ENCODE measurements at regions not wholly inside any gene's neighbourhood (a gene's known extent, or its start where the extent isn't known, plus 50 kb on each side); places are given as distances from the start of the nearest gene placed in this dataset.

DNA sequence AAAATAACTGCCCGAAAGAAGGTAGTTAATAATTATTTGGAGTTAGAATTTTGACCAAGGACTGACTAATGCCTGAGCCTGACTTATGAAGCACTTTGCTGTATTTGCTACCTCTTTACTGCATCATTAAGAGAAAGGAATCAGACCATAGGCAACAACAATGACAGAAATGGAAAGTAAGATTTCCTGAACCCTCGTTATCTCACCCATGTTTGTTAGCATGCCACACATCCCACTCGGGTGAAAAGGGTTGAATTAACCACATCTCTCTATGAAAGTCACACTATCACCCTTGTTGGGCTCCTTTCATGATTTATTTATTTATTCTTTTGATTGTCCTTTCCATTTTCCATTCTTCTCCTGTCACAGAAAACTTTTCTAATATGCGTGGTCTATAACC, 59.6 kb downstream of the OLIG3 start:
- no peak for DNase-seq (ENCODE audit: low read depth)

DNA sequence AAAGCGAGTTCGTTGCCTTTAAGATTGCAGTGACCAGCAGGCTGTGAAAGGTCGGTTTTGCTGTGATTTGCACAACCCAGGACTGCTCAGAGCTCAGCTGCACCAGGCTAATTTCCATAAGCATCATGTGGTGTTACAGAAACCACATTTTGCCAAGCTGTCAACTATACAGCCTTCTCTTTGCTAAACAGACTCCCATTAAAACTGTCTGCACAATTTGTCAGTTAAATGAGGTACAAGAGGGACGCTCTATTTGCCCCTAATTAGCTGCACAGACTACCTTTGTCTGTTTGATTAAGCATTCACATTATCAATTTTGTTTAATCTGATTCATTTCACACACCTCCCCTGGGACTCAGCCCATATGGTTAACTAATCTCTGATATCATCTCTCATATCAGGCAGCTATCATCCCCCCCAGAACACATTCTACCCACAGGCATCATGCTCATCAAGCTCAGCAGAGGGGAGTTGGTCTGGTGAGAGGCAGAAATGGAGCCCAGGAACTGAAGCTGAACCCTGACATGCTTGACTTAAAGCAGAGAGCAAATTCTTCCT, 62.1 kb downstream of the OLIG3 start:
- no peak for DNase-seq (ENCODE audit: low read depth)

DNA sequence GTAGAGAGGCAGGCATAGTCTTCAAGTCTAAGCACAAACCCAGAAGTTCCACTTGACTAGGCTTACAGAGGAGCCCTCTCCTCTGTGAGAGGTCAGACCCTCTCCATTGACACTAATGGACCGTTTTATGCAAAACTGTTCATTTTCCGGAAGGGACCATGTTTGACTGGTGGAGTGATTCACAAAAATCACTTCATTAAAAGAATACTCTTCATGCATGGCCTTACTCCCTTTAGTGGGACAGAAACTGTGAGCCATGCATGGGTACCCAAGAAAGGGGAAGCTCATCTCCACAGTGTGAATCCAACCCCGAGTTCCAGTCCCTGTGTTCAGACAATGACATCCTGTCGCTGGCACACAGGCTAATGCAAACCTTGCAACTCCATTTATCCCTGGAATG, 63.2 kb downstream of the OLIG3 start:
- no peak for DNase-seq (ENCODE audit: low read depth)

DNA sequence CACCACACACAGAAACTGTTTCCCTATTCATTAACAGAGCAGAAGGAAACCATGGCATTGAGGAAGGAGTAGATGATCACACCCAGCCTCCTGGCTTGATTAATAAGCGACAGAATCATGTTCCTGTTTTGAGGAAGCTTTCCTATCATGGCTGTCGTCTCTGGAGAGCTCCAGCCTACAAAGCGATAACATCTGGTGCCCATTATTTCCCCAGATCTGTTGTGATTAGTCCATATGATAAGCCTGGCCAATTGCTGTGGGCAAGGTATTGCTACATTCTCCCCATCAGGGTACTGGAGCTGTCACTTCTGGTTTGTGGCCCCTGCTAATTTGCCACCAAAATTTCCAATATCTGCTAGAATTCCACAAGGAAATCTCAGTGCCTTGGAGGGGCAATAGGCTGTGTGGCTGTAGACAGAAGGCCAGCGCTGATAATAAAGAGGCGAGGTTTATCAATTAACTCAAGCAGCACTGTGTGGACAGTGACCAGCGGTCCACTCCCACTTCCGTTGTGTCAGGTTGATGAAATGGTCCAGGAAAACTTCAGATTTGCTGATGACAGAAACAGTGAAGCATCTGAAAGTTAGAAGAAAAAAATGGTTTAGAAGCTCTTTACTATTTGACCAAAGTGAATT, 66.4 kb downstream of the OLIG3 start:
- no peak for DNase-seq (ENCODE audit: low read depth)

DNA sequence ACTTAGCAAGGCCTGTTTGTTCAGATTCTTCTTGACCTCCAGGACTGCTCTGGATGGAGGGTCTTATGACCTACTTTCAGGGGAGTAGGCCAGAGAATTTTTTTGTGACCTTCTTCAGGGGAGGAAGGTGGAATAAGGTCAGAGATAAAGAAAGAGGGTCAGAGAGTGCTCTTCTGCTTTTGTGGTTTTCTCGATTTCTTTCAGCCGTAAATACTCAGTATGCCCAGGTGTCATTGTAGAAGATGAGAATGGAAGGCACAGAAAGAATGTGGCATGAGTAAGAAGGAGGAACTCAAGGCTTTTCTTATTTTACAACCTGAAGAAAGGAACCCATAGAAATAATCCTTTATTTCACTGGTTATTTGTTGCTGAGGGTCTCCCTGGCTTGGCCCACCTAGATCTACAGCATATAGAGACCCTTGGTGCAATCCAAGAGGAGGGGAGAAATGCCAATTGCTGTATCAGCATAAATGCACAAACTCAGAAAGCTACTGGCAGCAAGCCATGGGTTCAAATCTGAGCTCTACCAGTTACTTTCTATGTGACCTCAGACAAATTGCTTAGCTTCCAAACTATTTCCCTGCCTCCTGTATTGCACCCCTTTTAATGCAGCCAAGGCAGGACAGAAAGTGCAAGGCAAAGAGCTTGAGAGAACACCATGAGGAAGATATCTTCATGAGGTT, 68.0 kb downstream of the OLIG3 start:
- DNase-seq (ENCODE audit: low read depth) = no peak

DNA sequence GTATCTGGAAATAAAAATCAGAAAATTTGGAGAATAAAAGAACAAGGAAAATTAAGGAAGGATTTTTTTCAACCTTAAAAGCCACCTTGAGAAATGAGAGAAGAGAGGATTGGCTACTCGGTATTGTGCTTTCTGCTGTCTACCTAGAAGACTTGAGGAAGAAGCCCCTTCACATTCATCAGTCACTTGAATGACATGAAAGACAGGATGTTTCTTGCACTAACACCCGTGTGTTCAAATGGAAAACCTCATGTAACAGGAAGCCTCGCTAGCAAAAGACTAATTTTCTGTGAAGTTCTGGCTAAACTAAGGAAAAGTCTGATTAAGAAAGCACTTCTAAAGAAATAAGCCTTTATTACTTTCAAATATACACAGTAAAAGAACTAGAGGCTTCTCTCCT, 69.9 kb downstream of the OLIG3 start:
- no peak for DNase-seq (ENCODE audit: low read depth)

DNA sequence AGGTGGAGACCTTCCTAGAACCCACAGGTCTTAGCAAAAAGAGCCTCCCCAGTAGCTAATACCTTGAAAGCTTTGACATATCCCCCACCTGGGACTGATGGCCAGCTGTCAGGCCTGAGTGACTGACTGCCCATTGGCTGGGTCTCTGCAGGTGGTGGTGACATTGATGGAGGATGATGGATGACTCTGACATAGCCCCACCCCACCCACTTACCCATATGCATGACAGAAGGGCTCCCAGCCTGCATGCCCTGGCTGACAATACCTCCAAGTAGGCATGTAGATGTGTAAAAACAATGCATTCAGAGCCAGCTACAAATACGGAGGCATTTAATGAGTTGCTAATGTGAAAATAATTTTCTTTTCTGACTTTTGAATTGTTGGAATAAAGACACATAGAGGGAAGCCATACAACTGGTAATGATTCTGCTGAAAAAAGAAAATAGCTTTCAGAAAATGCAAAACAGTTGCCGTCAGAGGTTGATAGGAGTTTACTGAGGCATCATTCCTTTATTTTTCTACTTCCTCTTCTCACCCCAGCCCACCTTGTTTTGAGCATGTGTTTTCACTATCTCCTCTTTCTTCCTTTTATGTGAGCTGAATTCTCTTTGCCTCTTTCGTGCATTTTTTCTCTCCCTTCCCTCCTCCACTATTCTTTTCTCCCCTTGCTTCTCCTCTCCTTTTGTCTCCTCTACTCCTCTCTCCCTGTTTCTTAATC, 70.6 kb downstream of the OLIG3 start:
- no peak for DNase-seq (ENCODE audit: low read depth)

DNA sequence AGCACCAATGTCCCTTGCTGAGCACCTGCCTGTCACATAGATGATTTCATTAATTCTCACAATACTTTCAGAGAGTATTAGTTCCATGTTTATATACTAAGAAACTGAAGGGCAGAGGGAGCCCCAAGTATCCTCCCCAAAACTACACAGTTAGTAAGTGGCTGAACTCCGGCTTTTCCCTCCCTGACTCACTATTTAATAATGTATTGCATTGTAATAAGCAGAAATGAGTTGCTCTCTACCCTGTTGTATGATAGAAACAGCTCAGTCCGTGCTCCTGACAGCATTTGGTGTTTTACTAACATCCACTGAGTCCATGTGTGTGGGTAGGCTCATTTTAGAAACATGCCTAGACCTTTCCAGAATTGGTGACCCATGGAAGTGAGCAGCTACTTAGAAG, 76.8 kb downstream of the OLIG3 start:
- peak; percentile 11 for DNase-seq (ENCODE audit: low read depth)

DNA sequence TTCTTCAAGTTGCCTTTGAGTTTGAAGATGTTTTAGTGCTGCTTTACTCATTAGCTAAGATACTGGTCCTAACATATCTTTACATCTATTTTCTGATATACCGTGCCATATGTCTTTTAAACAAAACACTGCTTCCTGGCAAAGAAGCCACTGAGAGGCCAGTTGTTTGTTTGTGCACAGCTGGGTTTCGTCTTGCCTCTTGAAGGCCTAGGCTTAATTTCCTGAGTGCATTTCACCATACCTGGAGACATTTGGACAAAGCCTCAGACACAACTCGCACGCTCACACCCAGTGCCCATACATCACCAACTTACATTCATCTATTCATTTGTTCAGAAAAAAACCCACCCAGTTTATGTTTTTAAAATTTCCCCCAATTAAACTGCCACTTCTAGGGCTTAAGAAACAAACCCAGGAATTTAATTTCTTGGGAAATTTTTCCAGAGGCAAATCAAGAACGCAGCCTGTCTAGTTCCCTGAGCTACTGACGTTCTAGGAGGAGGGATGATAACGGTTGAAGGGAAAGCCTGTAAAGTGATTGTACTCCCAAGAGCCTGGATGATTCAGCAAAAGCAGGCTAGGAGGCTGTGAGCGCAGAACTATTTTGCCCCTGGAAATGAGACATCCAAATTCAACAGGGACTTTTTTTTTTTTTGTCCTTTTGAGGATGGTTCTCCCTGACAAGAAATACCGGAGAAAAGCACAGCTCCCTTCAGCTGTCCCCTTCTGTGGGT, 77.7 kb downstream of the OLIG3 start:
- DNase-seq (ENCODE audit: low read depth) = peak; percentile 79

DNA sequence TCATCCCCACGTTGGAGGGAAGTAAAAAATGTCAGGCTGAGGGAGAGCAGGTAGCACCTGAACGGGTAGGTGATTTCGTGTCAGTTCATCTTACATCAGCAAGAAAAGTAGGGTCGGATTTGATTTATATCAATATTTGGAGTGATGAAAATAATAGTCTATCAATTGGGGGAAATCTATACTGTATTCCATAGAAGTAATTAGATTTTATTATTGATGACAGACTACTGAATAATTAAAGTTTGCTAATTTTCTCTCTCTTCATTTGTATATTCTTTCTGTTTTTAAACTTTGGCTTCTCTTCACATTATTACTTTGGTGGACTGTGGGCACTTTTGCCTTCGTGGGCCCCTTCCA, 78.4 kb downstream of the OLIG3 start:
- no peak for DNase-seq (ENCODE audit: low read depth)

DNA sequence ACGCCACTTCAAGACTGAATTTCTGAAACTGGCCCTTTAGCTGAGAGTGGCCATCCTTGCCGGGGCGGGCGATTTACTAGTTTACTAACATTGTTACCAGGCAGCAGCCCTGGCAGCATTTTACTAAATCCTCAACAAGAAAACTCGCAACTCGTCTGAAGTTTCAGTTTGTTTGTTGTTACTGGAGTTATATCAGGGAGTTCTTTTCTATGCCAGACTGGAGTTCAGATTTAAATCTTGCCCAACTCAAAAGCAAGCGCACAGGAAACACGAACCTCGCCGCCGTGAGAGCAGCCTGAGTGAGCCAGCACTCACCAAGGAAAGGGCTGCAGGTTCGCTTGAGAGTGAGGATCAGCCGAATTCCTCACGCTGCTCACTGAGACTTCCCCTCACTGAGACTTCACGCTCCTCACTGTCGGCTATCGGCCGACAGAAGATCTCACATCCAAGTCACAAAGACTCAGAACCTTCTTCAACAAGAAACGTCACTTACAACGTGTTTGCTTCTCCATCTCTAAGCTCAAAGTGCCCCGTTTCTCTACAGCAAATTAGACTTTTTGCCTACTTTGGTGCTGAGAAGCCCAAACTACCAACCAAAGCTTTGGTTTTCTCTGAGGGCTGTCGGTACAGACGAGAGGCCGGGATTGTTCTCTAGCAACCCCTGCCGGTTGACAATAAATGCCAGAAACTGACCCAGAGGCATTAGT, 78.9 kb downstream of the OLIG3 start:
- peak; percentile 93 for DNase-seq (ENCODE audit: low read depth)

DNA sequence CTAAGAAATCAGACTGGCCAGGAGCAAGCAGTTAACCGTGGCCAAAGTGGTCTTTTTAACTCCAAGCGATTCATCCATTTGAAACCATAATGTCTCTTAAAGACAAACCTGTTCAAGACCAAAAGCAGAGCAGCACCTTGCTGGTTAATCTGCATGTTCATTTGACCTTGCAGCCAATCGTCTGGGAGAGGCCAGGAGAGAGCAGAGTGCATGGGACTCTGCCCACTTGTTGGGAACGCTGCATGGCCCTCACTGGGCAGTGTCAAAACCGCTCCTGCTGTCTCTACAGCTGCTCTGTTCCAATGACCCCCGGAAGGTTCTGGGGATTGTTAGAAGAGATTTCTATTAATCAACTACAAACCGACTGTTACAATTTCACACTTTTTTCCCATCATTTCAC, 79.6 kb downstream of the OLIG3 start:
- no peak for DNase-seq (ENCODE audit: low read depth)

DNA sequence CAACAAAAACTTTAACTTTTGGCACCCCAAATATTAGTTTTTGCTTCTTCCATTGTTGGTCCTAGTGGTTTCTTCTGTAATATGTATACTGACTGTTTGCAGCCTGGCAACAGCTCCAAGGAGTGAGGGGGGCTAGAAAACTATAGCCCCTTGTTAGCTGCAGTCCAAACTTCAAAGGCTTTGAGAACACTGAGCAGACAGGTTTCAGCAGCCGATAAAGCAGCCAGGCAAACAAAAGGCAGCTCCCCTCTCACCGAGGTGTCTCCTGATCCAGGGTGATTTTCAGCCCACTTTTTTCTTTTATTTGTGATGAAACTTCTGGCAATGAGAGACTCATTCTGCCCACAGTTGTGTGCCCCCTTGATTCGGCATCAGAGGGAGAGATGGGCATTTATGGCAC, 80.7 kb downstream of the OLIG3 start:
- DNase-seq (ENCODE audit: low read depth) = no peak

DNA sequence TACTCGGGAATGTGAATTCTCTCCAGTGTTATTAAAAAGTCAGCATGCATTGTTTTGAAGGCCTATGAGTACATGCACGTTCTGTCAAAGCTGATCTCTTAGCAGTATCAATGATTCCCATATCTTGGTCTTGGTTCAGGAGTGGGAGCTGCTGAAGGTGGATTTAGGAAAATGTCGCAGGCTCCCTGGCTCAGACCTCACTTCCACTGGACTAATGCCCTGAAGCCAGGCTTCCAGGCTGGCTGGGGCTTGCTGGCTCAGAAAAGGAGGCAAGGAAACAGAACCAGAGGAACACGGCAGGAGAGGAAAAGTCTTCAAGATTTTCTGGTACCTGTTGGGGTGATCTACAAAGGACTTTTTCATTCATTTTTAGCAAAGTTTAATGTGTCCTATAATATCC, 81.6 kb downstream of the OLIG3 start:
- DNase-seq (ENCODE audit: low read depth) = no peak

DNA sequence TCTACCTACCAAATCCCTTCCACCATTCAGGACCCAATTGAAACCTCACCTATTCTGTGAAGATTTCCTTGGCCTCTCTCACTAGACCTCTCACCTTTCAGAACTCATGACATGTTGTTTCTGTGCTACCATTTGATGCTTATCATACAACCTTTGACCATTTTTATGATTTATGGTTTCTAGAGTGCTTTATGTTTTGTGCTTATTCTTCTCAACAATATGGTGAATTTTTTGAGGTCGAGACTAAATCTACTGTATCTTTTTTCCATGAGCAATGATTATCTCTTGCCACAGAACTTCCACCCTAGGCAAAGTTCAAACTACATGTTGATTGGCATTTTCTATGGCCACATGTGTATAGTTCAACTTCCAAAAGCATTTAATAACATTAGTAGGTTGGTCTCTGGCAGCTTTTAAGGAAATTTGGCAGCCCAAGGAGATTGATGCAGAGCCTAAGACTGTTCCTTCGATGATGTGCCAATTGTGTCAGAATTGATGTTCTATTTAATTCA, 84.9 kb downstream of the OLIG3 start:
- no peak for DNase-seq (ENCODE audit: low read depth)

DNA sequence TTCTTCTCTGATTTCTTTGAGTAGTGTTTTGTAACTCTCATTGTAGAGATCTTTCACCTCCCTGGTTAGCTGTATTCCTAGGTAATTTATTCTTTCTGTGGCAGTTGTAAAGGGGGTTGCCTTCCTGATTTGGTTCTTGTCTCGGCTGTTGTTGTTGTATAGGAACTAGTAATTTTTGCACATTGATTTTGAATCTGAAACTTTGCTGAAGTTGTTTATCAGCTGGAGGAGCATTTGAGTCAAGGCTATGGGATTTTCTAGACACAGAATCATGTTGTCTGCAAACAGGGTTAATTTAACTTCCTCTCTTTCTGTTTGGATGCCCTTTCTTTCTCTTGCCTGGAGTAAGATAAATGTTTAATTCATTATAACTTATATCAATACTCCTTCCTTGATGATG, 86.4 kb downstream of the OLIG3 start:
- DNase-seq (ENCODE audit: low read depth) = no peak

DNA sequence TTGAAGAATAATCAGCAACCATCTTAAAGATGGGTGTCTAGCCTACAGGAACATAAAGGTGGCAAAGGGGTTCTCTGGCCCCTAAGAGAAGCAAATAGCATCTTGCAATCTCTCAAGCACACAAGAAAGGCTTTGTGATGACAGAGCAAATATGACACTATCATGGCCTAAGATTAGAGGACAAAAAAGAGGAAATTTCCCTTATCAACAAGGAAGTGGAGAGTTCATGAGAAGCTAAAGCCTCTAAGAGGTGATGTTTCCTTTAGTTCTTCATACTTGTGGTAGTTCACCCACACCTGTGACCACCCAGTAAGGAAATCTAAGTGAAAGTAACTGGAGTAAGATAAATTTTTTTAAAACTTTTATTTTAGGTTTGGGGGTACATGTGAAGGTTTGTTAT, 88.4 kb downstream of the OLIG3 start:
- DNase-seq (ENCODE audit: low read depth) = no peak

DNA sequence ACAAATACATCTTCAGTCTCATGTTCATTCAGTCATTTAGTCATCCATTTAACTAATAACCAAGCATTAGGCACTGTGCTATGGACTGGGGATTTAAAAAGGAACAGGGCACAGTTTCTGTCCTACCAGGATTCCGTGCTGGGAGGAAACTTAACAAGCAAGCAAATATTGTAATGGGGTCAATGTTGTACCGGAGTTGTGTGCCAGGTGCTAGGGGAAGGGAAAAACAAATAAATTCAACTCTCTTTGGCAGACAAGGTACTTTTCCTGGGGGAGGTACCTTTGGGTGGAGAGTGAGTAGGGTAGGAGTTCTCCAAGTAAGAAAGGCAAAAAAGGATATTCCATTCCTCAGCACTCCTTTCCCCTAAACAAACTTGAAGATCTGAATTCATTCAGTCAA, 90.3 kb downstream of the OLIG3 start:
- no peak for DNase-seq (ENCODE audit: low read depth)

DNA sequence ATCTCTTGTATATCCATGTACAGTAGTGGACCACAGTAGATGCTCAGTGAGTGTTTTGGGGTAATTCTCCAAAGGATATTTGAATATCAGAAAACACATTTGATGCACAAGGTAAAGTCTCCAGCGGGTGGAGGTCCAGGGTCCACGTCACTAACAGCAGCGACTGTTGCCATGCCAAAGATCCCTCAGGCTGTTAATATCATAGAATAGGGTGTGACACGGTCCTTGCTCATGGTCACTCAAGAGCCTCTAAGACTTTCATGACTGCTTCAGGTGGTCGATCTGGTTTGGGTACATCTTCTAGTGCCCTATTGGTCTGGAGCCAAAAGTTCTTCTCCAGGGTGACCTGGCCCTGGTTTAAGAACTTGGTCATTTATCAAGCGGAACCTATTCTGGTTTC, 90.8 kb downstream of the OLIG3 start:
- DNase-seq (ENCODE audit: low read depth) = no peak

DNA sequence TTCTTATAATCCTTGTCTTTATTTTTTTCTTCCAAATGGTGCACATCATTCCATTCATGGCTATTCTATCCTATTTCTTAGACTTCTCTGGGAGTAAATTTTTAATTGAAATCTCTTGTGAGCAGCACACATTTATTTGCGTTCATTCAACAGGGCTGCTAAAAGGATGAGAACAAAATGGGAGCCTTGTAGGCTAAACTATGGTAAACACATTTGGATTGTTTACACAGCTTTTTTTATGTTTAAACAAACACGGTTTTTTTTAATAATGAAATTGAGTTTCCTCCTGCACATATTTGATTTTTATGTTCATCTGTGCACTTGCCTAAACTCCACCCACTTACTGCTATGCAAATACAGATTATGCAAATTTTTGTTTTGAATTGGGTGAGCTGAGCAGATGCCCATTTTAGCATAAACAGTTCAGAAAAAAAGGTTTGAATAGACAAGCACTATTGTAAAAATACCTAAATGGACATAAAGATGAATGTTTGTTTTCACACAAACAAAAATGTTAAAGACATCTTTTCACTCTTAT, 92.0 kb downstream of the OLIG3 start:
- no peak for DNase-seq (ENCODE audit: low read depth)

DNA sequence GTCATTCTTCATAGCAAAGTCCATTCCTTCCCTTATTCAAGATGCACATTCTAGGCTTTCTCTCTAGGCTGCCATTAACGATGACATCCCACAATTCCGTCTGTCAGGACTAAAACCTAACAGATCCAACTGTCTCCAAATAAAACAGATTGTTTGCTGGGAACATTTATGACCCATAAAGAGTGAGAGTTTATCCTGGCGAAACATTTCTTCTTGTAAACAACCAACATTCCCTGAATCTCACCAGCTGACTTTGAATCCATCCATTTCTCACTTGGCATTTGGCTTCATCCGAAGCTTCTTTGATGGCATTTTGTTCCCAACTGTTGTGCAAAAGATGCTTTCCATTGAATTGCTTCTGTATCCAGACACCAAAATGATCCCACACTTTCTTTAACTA, 93.1 kb downstream of the OLIG3 start:
- no peak for DNase-seq (ENCODE audit: low read depth)

Data from fibroblast of gingiva (primary cell).